ENCODE measurements at regions not wholly inside any gene's neighbourhood (a gene's known extent, or its start where the extent isn't known, plus 50 kb on each side); places are given as distances from the start of the nearest gene placed in this dataset.

DNA sequence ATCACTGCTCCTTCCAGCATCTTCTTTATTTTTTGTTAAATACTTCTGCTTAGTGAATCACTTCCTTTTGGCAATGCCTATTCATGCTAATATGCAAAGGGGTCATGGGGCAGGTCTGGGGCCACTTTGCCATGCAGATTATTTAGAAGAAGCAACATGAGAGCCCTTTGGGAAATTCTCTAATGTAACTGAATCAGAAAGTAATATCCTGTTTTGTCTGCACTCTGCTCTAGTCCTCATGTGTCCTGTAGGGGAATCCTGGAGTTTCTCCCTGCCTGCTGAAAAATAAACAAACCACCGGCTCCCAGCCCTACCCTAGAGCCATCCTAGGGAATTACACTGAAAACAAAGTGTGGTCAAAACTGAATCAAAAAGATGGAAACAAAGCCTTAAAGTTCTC lies 176.5 kb upstream of the POU2AF2 start:
- BruUV-seq (replicated peaks): no TSS peak
- no peaks in the 10 kb centered on the region for H3K9me3 ChIP-seq (ENCODE audit: control insufficient read depth, insufficient read depth, low read depth, low read length)
- TF ChIP-seq, protein P1, sequence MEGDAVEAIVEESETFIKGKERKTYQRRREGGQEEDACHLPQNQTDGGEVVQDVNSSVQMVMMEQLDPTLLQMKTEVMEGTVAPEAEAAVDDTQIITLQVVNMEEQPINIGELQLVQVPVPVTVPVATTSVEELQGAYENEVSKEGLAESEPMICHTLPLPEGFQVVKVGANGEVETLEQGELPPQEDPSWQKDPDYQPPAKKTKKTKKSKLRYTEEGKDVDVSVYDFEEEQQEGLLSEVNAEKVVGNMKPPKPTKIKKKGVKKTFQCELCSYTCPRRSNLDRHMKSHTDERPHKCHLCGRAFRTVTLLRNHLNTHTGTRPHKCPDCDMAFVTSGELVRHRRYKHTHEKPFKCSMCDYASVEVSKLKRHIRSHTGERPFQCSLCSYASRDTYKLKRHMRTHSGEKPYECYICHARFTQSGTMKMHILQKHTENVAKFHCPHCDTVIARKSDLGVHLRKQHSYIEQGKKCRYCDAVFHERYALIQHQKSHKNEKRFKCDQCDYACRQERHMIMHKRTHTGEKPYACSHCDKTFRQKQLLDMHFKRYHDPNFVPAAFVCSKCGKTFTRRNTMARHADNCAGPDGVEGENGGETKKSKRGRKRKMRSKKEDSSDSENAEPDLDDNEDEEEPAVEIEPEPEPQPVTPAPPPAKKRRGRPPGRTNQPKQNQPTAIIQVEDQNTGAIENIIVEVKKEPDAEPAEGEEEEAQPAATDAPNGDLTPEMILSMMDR (IDR thresholded peaks at IDR 0.05): no peak
- TF ChIP-seq TCF7L2 (IDR thresholded peaks at IDR 0.05; ENCODE audit: low read depth, low read length) (no peak), POLR2AphosphoS5 (IDR thresholded peaks at IDR 0.05; ENCODE audit: low read depth, low read length) (no peak), SIN3A (IDR thresholded peaks at IDR 0.05; ENCODE audit: borderline replicate concordance, insufficient read depth, low read depth, low read length) (no peak)
- TF ChIP-seq, protein P2, sequence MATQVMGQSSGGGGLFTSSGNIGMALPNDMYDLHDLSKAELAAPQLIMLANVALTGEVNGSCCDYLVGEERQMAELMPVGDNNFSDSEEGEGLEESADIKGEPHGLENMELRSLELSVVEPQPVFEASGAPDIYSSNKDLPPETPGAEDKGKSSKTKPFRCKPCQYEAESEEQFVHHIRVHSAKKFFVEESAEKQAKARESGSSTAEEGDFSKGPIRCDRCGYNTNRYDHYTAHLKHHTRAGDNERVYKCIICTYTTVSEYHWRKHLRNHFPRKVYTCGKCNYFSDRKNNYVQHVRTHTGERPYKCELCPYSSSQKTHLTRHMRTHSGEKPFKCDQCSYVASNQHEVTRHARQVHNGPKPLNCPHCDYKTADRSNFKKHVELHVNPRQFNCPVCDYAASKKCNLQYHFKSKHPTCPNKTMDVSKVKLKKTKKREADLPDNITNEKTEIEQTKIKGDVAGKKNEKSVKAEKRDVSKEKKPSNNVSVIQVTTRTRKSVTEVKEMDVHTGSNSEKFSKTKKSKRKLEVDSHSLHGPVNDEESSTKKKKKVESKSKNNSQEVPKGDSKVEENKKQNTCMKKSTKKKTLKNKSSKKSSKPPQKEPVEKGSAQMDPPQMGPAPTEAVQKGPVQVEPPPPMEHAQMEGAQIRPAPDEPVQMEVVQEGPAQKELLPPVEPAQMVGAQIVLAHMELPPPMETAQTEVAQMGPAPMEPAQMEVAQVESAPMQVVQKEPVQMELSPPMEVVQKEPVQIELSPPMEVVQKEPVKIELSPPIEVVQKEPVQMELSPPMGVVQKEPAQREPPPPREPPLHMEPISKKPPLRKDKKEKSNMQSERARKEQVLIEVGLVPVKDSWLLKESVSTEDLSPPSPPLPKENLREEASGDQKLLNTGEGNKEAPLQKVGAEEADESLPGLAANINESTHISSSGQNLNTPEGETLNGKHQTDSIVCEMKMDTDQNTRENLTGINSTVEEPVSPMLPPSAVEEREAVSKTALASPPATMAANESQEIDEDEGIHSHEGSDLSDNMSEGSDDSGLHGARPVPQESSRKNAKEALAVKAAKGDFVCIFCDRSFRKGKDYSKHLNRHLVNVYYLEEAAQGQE (IDR thresholded peaks at IDR 0.05; ENCODE audit: insufficient read depth in 1 of 2, low read depth in 2 of 2, low read length in 1 of 2): no peak
- DNase-seq (ENCODE audit: low read depth, low spot score) (no peak), ATAC-seq (no peak)
- H3K27me3 ChIP-seq (ENCODE audit: control insufficient read depth, insufficient read depth, low read length): no peaks in the 10 kb centered on the region
- ChIA-PET POLR2A (no interaction called here), CTCF (no interaction called here)
- no peak overlapping the region for H3K4me3 ChIP-seq (ENCODE audit: low read depth in 2 of 2, low read length in 2 of 2)
- intact Hi-C loops (cut with micrococcal nuclease; ENCODE audit: unreplicated experiment) (no loop called here), in situ Hi-C loops (cut with HindIII; ENCODE audit: low pct_unique_long_range_greater_than_20kb, low sequenced_read_pairs) (no loop called here)
- no peak overlapping the region for H3K27ac ChIP-seq (ENCODE audit: low read length)
- no peaks in the 10 kb centered on the region for H3K36me3 ChIP-seq (ENCODE audit: control insufficient read depth, insufficient read depth, low read length)
- H3K4me1 ChIP-seq (ENCODE audit: control insufficient read depth, insufficient read depth, low read length): no peaks in the 10 kb centered on the region

DNA sequence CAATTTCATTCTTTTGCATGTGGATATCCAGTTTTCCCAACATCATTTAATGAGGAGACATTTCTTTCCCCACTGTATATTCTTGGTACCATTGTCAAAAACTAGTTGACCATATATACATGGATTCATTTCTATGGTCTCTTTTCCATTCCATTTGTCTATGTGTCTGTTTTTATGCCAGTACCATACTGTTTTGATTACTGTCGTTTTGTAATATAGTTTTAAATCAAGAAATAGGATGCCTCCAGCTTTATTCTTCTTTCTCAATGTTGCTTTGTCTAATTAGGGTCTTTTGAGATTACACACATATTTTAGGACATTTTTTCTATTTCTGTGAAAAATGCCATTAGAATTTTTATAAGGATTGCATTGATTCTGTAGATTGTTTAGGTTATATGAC lies 177.5 kb upstream of the POU2AF2 start:
- no peak overlapping the region for H3K4me3 ChIP-seq (ENCODE audit: low read depth in 2 of 2, low read length in 2 of 2)
- TF ChIP-seq TCF7L2 (IDR thresholded peaks at IDR 0.05; ENCODE audit: low read depth, low read length) (no peak), SIN3A (IDR thresholded peaks at IDR 0.05; ENCODE audit: borderline replicate concordance, insufficient read depth, low read depth, low read length) (no peak), POLR2AphosphoS5 (IDR thresholded peaks at IDR 0.05; ENCODE audit: low read depth, low read length) (no peak)
- TF ChIP-seq, protein P2 (IDR thresholded peaks at IDR 0.05; ENCODE audit: insufficient read depth in 1 of 2, low read depth in 2 of 2, low read length in 1 of 2): no peak
- TF ChIP-seq, protein P1 (IDR thresholded peaks at IDR 0.05): no peak
- no peak overlapping the region for H3K27ac ChIP-seq (ENCODE audit: low read length)
- DNase-seq (ENCODE audit: low read depth, low spot score) (no peak), ATAC-seq (no peak)
- intact Hi-C loops (cut with micrococcal nuclease; ENCODE audit: unreplicated experiment) (no loop called here), in situ Hi-C loops (cut with HindIII; ENCODE audit: low pct_unique_long_range_greater_than_20kb, low sequenced_read_pairs) (no loop called here)
- H3K36me3 ChIP-seq (ENCODE audit: control insufficient read depth, insufficient read depth, low read length): no peaks in the 10 kb centered on the region
- H3K27me3 ChIP-seq (ENCODE audit: control insufficient read depth, insufficient read depth, low read length): no peaks in the 10 kb centered on the region
- no peaks in the 10 kb centered on the region for H3K9me3 ChIP-seq (ENCODE audit: control insufficient read depth, insufficient read depth, low read depth, low read length)
- no TSS peak for BruUV-seq (replicated peaks)
- ChIA-PET CTCF (no interaction called here), POLR2A (no interaction called here)
- H3K4me1 ChIP-seq (ENCODE audit: control insufficient read depth, insufficient read depth, low read length): no peaks in the 10 kb centered on the region
